HG03457 (cell line): ENCODE measurements at regions not wholly inside any gene's neighbourhood (a gene's known extent, or its start where the extent isn't known, plus 50 kb on each side); places are given as distances from the start of the nearest gene placed in this dataset.
"Not testable (repeated sequence)": the region's sequence is repeated elsewhere in the genome, so short reads cannot be mapped to it uniquely, and the experiment has no call there.

ENCODE experiments used
- ATAC-seq: cut with Tn5 transposase; IDR thresholded peaks from one replicate; pipeline ENCODE4 v1.9.1; 2021; ENCODE audit warnings: moderate number of reproducible peaks; ENCODE audit not compliant: unreplicated experiment

DNA sequence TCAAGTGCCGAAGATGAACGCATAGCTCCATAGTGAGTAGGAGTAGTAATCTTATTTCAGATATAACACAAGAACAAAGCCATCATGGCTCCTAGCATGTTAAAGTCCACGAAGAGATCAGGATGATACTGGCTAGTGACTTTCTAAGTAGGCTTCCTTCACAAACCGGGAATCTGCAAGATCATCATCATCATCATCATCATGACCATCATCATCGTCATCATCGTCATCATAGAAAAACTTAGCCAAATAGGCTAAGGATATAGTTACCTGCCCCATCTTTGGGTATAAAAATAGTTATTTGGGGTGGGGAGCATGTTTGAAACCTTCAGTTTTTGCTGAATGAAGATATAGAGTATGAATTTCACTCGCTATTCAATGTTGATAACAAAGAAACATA, 57.9 kb downstream of the PYDC2 start:
- no peak for ATAC-seq

DNA sequence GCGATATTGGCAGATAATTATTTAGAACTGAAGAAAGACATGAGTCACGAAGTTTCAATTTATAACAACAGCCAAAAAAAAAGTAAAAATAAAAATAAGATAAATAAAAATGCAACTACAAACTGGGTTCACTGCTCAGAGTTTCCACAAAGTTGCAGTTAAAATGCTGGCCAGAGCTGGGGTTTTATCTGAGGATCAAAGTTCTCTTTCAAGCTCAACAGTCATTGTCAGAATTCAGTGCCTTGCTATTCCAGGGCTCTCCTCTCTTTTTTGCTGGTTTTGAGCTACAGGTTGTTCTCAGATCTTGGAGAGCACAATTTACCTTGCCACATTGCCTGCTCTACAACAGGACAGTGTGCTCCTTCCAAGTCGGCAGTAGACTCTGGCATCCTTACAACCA, 60.1 kb downstream of the PYDC2 start:
- ATAC-seq = no peak

DNA sequence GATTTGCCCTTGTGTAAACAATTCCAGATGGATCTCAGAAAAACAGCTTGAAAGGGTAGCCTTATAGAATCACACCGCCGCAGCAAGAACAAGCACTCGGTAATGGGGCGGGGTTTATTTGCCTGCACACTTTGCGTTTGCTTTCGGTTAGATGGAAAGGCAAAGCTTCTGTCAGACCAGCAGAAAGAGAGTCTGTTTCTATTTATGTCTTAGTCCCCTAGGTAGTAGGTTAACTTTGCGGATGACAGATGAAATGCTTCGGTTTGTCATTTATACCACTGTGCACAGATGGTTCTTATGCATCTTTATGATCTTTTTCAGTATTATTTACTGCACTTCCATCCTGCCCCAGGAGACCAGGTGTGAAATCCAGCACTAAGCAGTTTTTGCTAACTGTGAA, 62.2 kb downstream of the PYDC2 start:
- ATAC-seq = no peak

DNA sequence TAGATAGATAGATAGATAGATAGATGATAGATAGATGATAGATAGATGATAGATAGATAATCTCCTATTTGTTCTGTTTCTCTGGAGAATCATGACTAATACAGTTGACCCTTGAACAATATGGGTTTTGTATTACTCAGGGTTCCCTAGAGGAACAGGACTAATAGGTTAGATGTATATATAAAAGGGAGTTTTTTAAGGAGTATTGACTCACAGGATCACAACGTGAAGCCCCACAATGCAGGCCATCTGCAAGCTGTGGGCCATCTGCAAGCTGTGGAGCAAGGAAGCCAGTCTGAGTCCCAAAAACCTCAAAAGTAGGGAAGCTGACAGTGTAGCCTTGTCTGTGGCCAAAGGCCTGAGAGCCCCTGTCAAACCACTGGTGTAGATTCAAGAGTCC, 67.6 kb downstream of the PYDC2 start:
- no peak for ATAC-seq

DNA sequence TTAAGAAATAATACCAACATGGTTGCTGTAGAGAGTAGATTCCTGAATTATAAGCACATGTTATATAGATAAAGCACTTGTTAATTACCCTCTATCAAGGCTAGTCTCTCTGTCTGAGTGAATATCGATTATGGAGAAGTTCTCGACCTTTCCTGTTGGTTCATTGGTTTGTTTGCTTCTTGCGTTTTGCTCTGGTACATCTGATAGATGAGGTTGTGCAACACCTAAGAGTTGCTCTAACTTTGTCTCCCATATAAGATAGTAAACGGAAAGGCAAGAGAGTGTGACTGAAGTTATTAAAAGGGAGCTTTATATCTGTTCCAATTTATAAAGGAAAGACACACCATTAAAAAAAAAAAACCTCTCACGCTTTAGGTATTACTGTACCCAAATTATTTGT, 69.0 kb downstream of the PYDC2 start:
- no peak for ATAC-seq

DNA sequence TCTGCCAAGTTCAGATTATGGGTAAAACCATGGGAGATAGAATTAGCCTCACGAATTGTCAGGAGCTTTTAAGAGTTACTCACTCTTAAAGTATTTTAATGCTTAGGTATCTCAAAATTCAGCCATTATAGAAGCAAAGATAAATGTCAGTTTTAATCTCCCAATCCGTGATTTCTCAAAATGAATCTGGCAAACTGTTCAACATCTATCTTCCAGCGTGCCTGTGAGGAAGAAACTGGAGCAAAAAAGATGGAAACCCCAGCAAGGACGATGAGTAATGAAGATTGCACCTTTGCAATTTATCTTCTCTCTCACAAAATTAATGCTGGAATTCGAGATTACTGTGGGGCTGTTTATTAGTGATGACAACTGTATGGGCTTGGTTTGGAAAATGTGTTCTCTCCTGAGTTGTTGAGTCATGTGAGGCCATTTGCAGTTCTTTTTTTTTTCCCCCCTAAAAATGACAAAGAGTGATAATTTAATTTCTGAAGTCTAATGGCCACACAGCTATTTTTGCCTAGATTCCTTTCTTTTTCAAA, 70.5 kb downstream of the PYDC2 start:
- no peak for ATAC-seq

DNA sequence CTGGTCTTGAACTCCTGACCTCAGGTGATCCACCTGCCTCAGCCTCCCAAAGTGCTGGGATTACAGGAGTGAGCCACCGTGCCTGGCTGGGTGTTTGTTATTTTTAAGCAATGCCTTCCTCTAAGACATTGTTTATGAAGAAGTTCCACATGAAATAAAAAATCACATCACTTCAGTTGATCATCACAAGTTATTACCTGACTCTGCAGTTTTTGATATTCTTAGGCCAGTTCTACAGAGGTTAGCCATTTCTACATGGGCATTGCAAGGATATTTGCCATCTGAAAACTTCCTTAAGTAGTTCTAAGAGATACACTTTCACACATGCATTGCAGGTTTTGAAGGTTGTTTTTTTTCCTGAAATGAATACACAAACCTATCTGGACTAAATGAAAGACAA, 82.1 kb downstream of the PYDC2 start:
- ATAC-seq = no peak

DNA sequence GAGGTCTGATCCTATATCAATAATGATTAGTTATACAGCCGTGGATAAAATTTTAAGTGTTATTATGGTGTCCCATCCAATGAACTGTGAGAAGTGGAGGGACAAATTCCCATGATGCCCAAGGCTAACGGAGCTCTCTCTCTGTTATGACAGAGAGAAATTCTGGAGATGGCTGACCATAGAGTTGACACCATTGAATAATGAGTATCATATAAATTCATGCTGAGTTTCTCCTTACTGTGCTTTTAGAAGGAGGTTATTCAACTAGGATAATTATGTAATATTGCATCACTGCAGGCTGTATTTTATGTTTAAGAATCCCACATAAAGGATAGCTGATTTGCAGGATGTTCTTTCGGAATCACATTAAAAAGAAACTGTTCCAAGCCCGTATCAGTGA, 82.9 kb downstream of the PYDC2 start:
- no peak for ATAC-seq

DNA sequence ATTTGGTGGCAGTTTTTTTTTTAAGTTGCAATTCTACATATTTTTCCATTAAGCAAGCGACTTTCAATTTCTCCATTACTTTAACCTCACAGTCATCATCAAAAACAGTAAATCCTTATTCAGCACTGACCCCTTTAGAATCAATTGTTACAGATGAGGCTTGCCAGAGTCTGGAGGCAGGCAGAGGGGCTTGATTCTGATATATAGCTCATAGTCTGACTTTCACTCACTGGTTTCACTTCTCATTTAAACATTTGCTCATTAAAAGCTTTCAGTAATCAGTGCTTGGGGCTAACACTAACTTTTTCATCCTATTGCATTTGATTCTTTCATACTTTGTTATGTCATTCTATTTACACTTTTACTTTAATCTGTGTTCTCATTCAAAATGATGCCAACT, 88.4 kb downstream of the PYDC2 start:
- ATAC-seq = no peak

DNA sequence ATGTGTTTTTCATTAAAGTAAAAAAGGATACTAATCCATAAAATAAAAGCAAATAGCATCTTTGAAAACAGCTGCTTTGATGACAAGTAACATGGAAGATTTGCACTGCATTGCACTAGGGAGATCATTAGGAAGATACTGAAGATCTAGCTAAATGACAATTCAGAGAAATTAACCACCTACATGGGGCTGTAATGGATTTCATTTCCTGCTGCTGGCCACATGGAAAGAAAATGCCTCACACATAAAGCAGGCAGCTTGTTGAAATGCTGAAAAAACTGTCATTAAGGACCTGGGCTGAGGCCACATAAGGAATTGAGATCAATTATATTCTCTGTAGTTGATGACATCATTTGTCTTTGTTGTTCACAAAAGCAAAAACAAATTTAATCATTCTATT, 94.1 kb downstream of the PYDC2 start:
- no peak for ATAC-seq

DNA sequence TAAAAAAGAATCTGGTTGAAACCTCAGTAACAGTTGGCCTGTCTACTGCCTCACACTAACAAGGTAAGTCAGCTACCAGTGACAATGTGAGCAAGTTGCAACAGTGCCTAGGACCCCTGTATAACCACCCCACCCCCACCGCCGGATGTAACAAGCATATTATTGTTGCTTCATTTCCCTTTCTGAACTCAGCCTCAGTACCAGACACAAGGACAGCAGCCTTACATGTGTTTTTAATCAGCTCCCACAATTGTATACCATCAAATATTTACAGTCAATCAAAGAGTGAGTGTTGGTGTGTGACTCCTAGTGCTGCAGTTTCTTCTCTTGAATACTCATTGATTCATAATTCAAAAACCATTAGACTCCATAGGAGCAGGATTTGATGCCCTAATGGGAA, 96.4 kb downstream of the PYDC2 start:
- ATAC-seq = no peak

DNA sequence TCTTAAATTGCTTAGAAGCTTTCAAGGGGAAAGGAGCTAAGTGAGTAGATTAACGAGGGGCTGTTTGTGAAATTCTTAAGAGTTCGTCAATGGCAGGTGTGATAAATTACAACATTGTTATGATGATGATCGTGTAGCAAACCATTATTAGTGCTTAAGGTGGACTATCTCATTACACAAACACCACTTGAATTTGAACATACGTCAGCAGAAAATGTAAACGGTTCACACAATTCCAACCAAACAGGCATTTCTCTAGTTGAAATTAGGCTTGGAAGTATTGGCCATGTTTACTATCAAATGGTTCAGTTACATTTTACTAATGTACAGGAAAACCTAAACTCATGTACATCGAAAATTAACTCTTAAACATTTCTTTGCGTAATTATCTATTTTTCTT, 102.8 kb downstream of the PYDC2 start:
- ATAC-seq = no peak

DNA sequence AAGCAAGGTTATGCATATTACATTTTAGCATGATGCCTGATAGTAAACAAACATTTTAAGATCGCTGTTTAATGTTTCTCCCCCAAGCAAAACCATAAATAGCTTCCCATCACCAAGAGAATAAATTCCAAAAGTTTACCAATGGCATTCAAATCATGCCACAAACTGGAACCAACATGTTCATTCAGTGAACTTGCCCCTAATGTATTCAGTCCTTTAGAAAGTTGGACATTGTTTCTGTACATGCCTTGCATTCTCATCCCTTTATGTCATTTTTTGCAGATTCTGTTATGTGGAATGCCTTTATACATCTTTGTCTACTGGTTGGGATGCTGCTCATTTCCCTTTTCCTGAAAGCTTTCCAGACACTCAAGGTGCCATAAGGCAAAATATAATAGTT, 105.5 kb downstream of the PYDC2 start:
- no peak for ATAC-seq

DNA sequence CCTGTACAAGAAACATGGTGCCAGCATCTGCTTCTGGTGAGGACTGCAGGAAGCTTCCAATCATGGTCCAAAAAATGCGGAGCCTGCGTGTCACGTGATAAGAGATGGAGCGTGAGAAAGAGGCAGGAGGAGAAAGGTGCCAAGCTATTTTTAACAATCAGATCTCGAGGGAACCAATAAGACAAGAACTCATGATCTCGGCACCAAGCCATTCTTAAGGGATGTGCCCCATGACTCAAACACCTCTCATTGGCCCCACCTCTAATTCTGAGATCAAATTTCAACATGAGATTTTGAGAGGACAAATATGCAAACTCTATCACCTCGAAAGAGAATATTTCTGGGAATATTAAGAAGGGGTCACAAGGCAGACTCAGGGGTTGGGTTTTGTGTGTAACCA, 107.2 kb downstream of the PYDC2 start:
- ATAC-seq = no peak

DNA sequence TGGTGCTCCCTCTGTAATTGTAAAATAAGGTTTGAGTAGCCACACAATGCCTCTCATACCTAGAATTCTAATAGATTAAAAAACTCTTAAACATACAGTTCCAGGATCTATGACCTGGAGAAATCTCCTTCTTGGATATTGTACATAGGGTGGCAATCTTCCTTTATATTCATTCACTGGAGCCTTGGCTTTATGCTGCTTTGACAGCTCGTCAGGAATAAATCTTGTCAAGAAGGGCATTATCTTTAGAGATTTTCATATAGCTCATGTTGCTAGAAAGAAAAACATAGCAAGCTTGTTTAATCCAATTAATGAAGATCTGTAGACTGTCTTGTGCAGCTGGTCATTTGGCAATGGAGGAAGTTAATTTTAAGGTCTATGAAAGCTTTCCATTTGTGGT, 131.1 kb downstream of the PYDC2 start:
- ATAC-seq = no peak

DNA sequence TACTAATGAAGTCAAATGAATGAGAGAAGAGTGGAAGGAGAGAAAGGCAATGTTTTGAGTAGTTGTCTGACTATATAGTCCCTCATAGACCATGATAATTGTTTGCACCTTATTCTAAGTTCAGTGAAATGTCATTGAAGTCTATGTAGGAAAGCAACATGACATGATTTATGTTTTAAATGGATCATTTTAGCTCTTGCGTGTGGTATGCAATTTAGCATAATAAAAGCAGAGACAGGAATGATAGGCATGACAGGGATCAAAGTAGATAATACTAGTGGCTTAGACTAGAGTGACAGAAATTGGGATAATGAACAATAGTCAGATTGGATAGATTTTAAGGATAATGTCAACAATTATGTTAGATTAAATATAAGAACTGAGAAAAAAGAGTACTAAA, 132.5 kb downstream of the PYDC2 start:
- no peak for ATAC-seq

DNA sequence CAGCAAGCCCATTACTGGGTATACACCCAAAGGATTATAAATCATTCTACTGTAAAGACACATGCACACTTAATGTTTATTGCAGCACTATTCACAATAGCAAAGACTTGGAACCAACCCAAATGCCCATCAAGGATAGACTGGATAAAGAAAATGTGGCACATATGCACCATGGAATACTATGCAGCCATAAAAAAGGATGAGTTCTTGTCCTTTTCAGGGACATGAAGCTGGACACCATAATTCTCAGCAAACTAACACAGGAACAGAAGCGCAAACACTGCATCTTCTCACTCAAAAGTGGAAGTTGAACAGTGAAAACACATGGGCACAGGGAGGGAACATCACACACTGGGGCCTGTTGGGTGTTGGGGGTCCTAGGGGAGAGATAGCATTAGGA, 154.5 kb downstream of the PYDC2 start:
- ATAC-seq = not testable (repeated sequence)

DNA sequence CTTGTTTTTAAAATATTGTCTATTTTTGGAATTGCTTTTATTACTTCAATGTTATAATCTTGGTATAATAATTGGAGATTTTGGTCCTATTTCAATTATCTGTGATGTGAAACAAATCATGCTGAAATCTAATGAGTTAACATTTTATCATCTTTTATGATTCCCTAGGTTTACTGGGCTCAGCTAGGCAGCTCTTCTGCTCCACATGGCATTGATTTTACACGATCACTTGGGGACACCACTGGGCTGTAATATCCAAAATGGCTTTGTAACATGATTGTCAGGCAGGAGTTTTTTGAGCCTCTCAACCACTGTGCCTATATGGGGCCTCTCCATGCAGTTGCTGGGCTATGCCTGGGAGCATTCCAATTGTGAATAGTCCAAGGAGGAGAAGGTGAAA, 163.3 kb downstream of the PYDC2 start:
- ATAC-seq = no peak

DNA sequence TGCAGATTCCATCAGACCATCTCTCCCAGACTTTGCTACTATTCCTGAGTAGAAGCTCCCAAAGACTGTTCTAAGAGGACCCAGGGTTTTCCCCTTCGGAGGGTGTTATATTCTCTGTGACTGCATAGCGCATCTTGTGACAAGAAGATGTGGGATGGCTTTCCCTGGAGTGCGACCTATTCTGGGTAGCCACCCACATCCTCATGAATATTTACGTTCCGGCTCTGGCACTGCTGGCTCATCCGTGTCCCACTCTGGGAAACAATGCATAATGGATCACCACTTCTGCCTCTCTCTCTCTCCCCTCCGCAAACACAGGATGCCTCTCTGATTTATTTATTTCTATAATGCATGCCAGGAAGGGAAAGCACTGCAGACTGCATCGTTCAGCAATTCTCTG, 166.1 kb downstream of the PYDC2 start:
- ATAC-seq = no peak

DNA sequence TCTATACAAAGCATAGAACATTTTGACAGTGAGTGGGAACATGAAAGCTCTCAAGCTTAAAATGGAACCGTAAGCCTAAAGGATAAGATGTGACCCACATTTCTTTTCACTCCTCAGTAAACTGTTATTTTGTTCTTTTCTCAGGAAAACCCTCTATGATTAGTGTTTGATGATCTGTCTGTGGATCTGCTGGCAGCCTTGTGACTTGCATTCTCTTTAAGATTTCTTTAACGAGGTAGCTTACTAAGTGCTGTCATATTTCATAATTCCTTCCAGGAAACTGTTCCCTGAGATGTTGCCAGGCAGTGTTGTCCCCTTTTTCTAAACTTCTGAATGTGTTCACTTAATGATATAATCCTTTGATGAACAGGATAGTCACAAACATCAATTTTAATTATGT, 167.6 kb downstream of the PYDC2 start:
- ATAC-seq = no peak

DNA sequence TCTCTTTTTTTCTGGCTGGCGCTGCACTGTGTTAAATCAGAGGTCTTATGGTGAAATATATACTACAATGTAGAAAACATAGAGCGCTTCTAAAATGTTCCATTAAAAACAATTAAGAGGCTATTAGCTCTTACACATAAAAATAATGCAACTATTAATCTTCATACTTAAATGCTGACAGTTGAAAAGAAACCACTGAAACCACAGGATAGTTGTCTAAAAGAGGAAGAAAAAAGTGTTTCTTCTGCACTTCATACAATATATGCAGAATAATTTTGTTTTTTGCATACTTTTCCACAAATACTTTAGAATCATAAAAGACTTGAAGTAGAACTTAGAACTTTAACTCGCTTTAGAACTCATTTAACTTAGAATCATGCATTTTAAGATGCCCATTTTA, 170.5 kb downstream of the PYDC2 start:
- ATAC-seq = no peak

DNA sequence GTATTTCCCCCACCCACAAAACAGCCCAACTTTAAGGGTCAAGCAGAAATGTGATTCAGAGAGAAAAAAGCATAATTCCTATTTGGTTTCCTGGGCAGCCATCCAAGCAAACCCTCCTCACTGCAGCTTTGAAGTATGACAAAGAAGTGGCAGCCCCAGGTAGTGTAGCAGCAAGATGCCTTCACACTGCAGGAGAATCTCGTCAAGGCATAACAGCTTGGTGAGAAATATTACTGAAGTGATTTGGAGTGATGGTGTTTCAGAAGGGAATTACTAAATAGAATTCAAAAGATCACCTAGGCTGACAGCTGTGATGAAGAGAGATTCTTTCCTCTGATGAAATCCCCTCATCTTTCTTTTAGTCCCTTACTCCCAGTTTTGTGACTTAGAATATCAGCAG, 173.9 kb downstream of the PYDC2 start:
- no peak for ATAC-seq

DNA sequence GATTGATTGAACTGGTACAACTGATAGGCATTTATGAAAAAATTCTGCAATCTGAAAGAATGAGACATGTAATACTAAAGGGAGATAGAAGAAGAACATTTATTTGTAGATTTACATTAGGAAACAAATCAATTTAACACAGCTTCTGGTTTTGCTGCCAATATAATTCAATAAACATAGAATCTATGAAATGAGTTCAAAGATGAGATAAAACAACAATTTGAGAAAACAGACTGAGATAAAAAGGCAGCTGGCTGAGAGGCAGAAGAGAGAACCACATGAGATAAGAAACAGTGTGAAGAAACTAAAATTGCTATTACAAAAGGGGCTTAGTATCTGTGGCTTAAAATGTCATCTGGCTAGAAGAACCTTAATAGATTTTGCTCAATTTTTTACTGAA, 176.6 kb downstream of the PYDC2 start:
- ATAC-seq = no peak

DNA sequence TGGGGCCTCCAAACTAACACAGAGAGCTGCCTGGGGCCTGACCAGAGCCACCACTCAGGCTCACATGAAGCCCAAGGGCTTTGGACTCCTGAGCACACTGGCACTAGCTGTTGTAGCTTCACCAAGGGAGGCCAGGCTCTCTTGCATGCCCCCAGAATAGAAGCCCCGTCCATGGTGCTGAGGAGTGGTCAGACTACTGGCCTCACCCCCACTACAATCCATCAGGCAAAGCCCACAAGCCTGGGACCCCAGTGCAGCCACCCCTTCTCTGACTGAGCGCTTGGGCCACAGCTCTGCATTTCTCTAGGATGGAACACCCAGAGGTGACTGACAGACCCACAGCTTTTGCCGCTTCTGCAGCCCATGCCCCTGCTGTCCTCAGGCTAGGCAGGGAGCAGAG, 180.8 kb downstream of the PYDC2 start:
- no peak for ATAC-seq
